Stimulated activated effector memory CD8-positive, alpha-beta T cell treated with anti-CD3 and anti-CD28 coated beads, Interleukin-12 subunit alpha, Interleukin-12 subunit beta, amount 100 ng/mL, for 72 hours (primary cell): ENCODE measurements at regions not wholly inside any gene's neighbourhood (a gene's known extent, or its start where the extent isn't known, plus 50 kb on each side); places are given as distances from the start of the nearest gene placed in this dataset.

ENCODE experiments used
- ATAC-seq: fragments of 150-1000 bp; cut with Tn5 transposase; 2 replicates; pipeline ENCODE4 v1.10.0; 2021
- DNase-seq, 2 donors: peaks; one replicate each; pipeline ENCODE4 v3.0.0; 2021 to 2022; ENCODE audit warnings: low spot score in 2 of 2
- H3K27ac Mint-ChIP-seq: one replicate; pipeline ENCODE4 v1.8.0; 2022; ENCODE audit warnings: mild to moderate bottlenecking, mixed read lengths
- H3K36me3 Mint-ChIP-seq: one replicate; pipeline ENCODE4 v1.8.0; 2022; ENCODE audit warnings: mild to moderate bottlenecking, mixed read lengths
- H3K4me1 Mint-ChIP-seq: one replicate; pipeline ENCODE4 v1.8.0; 2022; ENCODE audit warnings: mixed read lengths
- H3K4me3 Mint-ChIP-seq: one replicate; pipeline ENCODE4 v1.8.0; 2022; ENCODE audit warnings: mild to moderate bottlenecking, mixed read lengths
- H3K9me3 Mint-ChIP-seq: one replicate; pipeline ENCODE4 v1.8.0; 2022; ENCODE audit warnings: mixed read lengths

- Mint-ChIP-seq H3K27ac (no peak overlapping the region), H3K4me1 (no peaks in the 10 kb centered on the region), H3K4me3 (no peak overlapping the region), H3K9me3 (peaks cover 19% of the 10 kb centered on the region), H3K36me3 (no peaks in the 10 kb centered on the region)
- no peak for DNase-seq
- no peak for ATAC-seq
Observed at GRCh38 chr6:23269436-23269835, 700.1 kb downstream of the HDGFL1 start.

- no peaks in the 10 kb centered on the region for H3K36me3 Mint-ChIP-seq
- H3K9me3 Mint-ChIP-seq = peaks cover 6% of the 10 kb centered on the region
- H3K4me1 Mint-ChIP-seq = no peaks in the 10 kb centered on the region
- DNase-seq (no peak), ATAC-seq (no peak)
- H3K4me3 Mint-ChIP-seq = no peak overlapping the region
- no peak overlapping the region for H3K27ac Mint-ChIP-seq
Observed at GRCh38 chr6:23272536-23272935, 703.2 kb downstream of the HDGFL1 start.

GRCh38 chr6:23277521-23278179 is 708.3 kb downstream of the HDGFL1 start:
- Mint-ChIP-seq H3K27ac (no peak overlapping the region), H3K36me3 (no peaks in the 10 kb centered on the region), H3K4me3 (no peak overlapping the region), H3K9me3 (peaks cover 5% of the 10 kb centered on the region), H3K4me1 (no peaks in the 10 kb centered on the region)
- no peak for DNase-seq
- ATAC-seq = no peak

- no peak for ATAC-seq
- no peaks in the 10 kb centered on the region for H3K4me1 Mint-ChIP-seq
- no peak overlapping the region for H3K27ac Mint-ChIP-seq
- H3K4me3 Mint-ChIP-seq = no peak overlapping the region
- no peaks in the 10 kb centered on the region for H3K36me3 Mint-ChIP-seq
- peaks cover 5% of the 10 kb centered on the region for H3K9me3 Mint-ChIP-seq
- no peak for DNase-seq
Observed at GRCh38 chr6:23278180-23278532, 708.8 kb downstream of the HDGFL1 start.

- DNase-seq (no peak), ATAC-seq (no peak)
- H3K27ac Mint-ChIP-seq = no peak overlapping the region
- no peaks in the 10 kb centered on the region for H3K4me1 Mint-ChIP-seq
- no peak overlapping the region for H3K4me3 Mint-ChIP-seq
- H3K36me3 Mint-ChIP-seq = no peaks in the 10 kb centered on the region
- peaks cover 13% of the 10 kb centered on the region for H3K9me3 Mint-ChIP-seq
Observed at GRCh38 chr6:23280437-23280836, 711.1 kb downstream of the HDGFL1 start.

GRCh38 chr6:23282252-23283021 is 713.1 kb downstream of the HDGFL1 start:
- DNase-seq = no peak
- H3K27ac Mint-ChIP-seq = no peak overlapping the region

GRCh38 chr6:23293653-23294052 is 724.3 kb downstream of the HDGFL1 start:
- no peak for ATAC-seq
- no peak for DNase-seq
- Mint-ChIP-seq H3K4me3 (no peak overlapping the region), H3K9me3 (peaks cover 7% of the 10 kb centered on the region), H3K36me3 (no peaks in the 10 kb centered on the region), H3K4me1 (no peaks in the 10 kb centered on the region), H3K27ac (no peak overlapping the region)

More at GRCh38 chr6:23282252-23283021, 713.1 kb downstream of the HDGFL1 start:
- no peaks in the 10 kb centered on the region for H3K4me1 Mint-ChIP-seq
- no peaks in the 10 kb centered on the region for H3K36me3 Mint-ChIP-seq
- H3K9me3 Mint-ChIP-seq = peaks cover 13% of the 10 kb centered on the region
- no peak for ATAC-seq
- H3K4me3 Mint-ChIP-seq = no peak overlapping the region

GRCh38 chr6:23301556-23301955 is 732.2 kb downstream of the HDGFL1 start:
- no peaks in the 10 kb centered on the region for H3K4me1 Mint-ChIP-seq
- no peaks in the 10 kb centered on the region for H3K36me3 Mint-ChIP-seq
- no peak overlapping the region for H3K27ac Mint-ChIP-seq
- no peak for DNase-seq
- no peak for ATAC-seq
- H3K9me3 Mint-ChIP-seq = peaks cover 9% of the 10 kb centered on the region
- no peak overlapping the region for H3K4me3 Mint-ChIP-seq

- no peak overlapping the region for H3K4me3 Mint-ChIP-seq
- no peaks in the 10 kb centered on the region for H3K36me3 Mint-ChIP-seq
- DNase-seq (no peak), ATAC-seq (no peak)
- H3K4me1 Mint-ChIP-seq = no peaks in the 10 kb centered on the region
- no peak overlapping the region for H3K27ac Mint-ChIP-seq
- peaks cover 9% of the 10 kb centered on the region for H3K9me3 Mint-ChIP-seq
Observed at GRCh38 chr6:23302514-23302913, 733.1 kb downstream of the HDGFL1 start.

- ATAC-seq = no peak
- Mint-ChIP-seq H3K27ac (no peak overlapping the region), H3K36me3 (no peaks in the 10 kb centered on the region)
Observed at GRCh38 chr6:23305325-23305943, 736.1 kb downstream of the HDGFL1 start.

GRCh38 chr6:23306251-23306950 is 737.0 kb downstream of the HDGFL1 start:
- no peaks in the 10 kb centered on the region for H3K4me1 Mint-ChIP-seq
- H3K4me3 Mint-ChIP-seq = no peak overlapping the region
- no peak for DNase-seq
- ATAC-seq = no peak
- H3K9me3 Mint-ChIP-seq = peaks cover 24% of the 10 kb centered on the region
- no peaks in the 10 kb centered on the region for H3K36me3 Mint-ChIP-seq
- no peak overlapping the region for H3K27ac Mint-ChIP-seq

More at GRCh38 chr6:23305325-23305943, 736.1 kb downstream of the HDGFL1 start:
- DNase-seq = no peak
- no peaks in the 10 kb centered on the region for H3K4me1 Mint-ChIP-seq
- peaks cover 22% of the 10 kb centered on the region for H3K9me3 Mint-ChIP-seq
- H3K4me3 Mint-ChIP-seq = no peak overlapping the region

GRCh38 chr6:23307516-23307915 is 738.1 kb downstream of the HDGFL1 start:
- H3K9me3 Mint-ChIP-seq = peaks cover 24% of the 10 kb centered on the region
- H3K4me3 Mint-ChIP-seq = no peak overlapping the region
- H3K4me1 Mint-ChIP-seq = no peaks in the 10 kb centered on the region
- no peak overlapping the region for H3K27ac Mint-ChIP-seq
- no peaks in the 10 kb centered on the region for H3K36me3 Mint-ChIP-seq
- DNase-seq (no peak), ATAC-seq (no peak)

- DNase-seq = no peak
Observed at GRCh38 chr6:23308166-23308565, 738.8 kb downstream of the HDGFL1 start.

GRCh38 chr6:23311211-23311610 is 741.8 kb downstream of the HDGFL1 start:
- Mint-ChIP-seq H3K9me3 (peaks cover 35% of the 10 kb centered on the region), H3K36me3 (no peaks in the 10 kb centered on the region), H3K4me1 (no peaks in the 10 kb centered on the region), H3K27ac (no peak overlapping the region), H3K4me3 (no peak overlapping the region)
- no peak for DNase-seq
- ATAC-seq = no peak

More at GRCh38 chr6:23308166-23308565, 738.8 kb downstream of the HDGFL1 start:
- no peak for ATAC-seq
- Mint-ChIP-seq H3K4me1 (no peaks in the 10 kb centered on the region), H3K9me3 (peaks cover 26% of the 10 kb centered on the region), H3K4me3 (no peak overlapping the region), H3K36me3 (no peaks in the 10 kb centered on the region), H3K27ac (no peak overlapping the region)

GRCh38 chr6:23316131-23316530 is 746.8 kb downstream of the HDGFL1 start:
- Mint-ChIP-seq H3K27ac (no peak overlapping the region), H3K36me3 (no peaks in the 10 kb centered on the region), H3K4me3 (no peak overlapping the region), H3K4me1 (no peaks in the 10 kb centered on the region), H3K9me3 (peaks cover 19% of the 10 kb centered on the region)
- ATAC-seq (no peak), DNase-seq (no peak)
